ENCODE measurements at regions not wholly inside any gene's neighbourhood (a gene's known extent, or its start where the extent isn't known, plus 50 kb on each side); places are given as distances from the start of the nearest gene placed in this dataset.

GRCh38 chr6:49327005-49327404 is 136.0 kb downstream of the MMUT start:
- no peak for TF ChIP-seq CTCF (IDR thresholded peaks at IDR 0.05)
- no peak for TF ChIP-seq POLR2A (IDR thresholded peaks at IDR 0.05)

All from prostate gland (tissue), 2 donors.